Upper lobe of right lung (tissue), 1 donor: ENCODE measurements at regions not wholly inside any gene's neighbourhood (a gene's known extent, or its start where the extent isn't known, plus 50 kb on each side); places are given as distances from the start of the nearest gene placed in this dataset.

Experiments used
- ATAC-seq: fragments of 200-7000 bp; cut with Tn5 transposase; one replicate; pipeline ENCODE4 v1.9.1; 2020; ENCODE audit warnings: mild to moderate bottlenecking, moderate library complexity
- DNase-seq: peaks from one replicate; pipeline ENCODE4 v3.0.0-alpha.2; 2020
- H3K27ac ChIP-seq: fragments of 200-600 bp; one replicate; pipeline ENCODE4 v1.8.0; 2022
- H3K27me3 ChIP-seq: fragments of 200-600 bp; one replicate; pipeline ENCODE4 v1.8.0; 2022; ENCODE audit warnings: mild to moderate bottlenecking
- H3K36me3 ChIP-seq: fragments of 200-600 bp; one replicate; pipeline ENCODE4 v1.8.0; 2022
- H3K4me1 ChIP-seq: fragments of 200-600 bp; one replicate; pipeline ENCODE4 v1.8.0; 2022
- H3K4me3 ChIP-seq: fragments of 200-600 bp; one replicate; pipeline ENCODE4 v1.8.0; 2022; ENCODE audit warnings: mild to moderate bottlenecking
- H3K9me3 ChIP-seq: fragments of 200-600 bp; one replicate; pipeline ENCODE4 v1.8.0; 2022
- intact Hi-C: fragments of 100-400 bp; cut with DNase I; formaldehyde crosslinking; loops from one replicate; pipeline ENCODE4 v1.11.0; 2022
- TF ChIP-seq, protein P1 (sequence below): fragments of 200-600 bp; IDR thresholded peaks from one replicate; pipeline ENCODE4 v1.8.0; 2022; ENCODE audit warnings: antibody characterized with exemption
- donor health status: DM: no; HTN: yes; CAD: no; lungs with severe emphysema.

DNA sequence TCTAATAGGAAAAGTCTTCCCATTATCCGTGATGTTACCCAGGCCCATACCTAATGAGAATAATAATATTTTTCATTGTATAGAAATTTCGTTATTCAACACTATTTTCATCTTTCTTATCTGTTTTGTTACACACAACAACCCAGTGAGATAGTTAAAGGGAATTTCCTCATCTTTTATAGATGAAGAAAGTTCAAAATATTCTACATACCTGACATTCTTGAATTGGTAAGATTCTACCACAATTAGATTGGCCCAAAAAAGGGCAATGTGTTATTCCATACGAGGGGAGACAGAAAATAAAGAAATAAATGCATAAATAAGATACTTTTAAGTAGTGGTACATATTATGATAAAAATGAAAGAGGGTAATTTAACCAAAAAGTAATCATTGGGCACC lies 405.5 kb upstream of the ADAMTS5 start:
- TF ChIP-seq, protein P1, sequence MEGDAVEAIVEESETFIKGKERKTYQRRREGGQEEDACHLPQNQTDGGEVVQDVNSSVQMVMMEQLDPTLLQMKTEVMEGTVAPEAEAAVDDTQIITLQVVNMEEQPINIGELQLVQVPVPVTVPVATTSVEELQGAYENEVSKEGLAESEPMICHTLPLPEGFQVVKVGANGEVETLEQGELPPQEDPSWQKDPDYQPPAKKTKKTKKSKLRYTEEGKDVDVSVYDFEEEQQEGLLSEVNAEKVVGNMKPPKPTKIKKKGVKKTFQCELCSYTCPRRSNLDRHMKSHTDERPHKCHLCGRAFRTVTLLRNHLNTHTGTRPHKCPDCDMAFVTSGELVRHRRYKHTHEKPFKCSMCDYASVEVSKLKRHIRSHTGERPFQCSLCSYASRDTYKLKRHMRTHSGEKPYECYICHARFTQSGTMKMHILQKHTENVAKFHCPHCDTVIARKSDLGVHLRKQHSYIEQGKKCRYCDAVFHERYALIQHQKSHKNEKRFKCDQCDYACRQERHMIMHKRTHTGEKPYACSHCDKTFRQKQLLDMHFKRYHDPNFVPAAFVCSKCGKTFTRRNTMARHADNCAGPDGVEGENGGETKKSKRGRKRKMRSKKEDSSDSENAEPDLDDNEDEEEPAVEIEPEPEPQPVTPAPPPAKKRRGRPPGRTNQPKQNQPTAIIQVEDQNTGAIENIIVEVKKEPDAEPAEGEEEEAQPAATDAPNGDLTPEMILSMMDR, result no peak
- no peaks in the 10 kb centered on the region for H3K9me3 ChIP-seq
- intact Hi-C loops, result no loop called here

DNA sequence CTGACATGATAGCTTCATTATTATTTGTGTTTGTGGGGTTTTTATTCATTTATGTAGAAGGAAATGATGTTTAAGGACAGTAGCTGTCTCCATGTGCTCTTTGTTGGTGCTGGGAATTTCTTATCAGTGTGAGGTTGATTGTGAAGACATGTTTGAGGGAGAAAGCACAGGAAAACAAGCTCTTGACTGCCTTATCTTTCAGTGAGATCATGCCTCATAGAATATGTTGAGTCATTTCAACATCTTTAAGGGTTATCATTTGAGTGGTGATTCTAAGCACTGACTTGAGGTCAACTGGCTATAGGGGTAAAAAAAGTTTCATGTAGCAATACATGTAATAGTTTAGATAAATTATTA lies 405.1 kb upstream of the ADAMTS5 start:
- intact Hi-C loops, result no loop called here
- Histone ChIP-seq H3K4me1 (peaks cover 4% of the 10 kb centered on the region), H3K4me3 (no peak overlapping the region), H3K9me3 (no peaks in the 10 kb centered on the region), H3K27ac (no peak overlapping the region), H3K36me3 (no peaks in the 10 kb centered on the region), H3K27me3 (no peaks in the 10 kb centered on the region)
- no peak for DNase-seq
- TF ChIP-seq, protein P1, result no peak
- ATAC-seq, result no peak

More for the DNA sequence above, 405.5 kb upstream of the ADAMTS5 start:
- no peak for ATAC-seq
- DNase-seq, result no peak
- H3K4me1 ChIP-seq, result peaks cover 4% of the 10 kb centered on the region
- H3K4me3 ChIP-seq, result no peak overlapping the region
- no peak overlapping the region for H3K27ac ChIP-seq
- no peaks in the 10 kb centered on the region for H3K27me3 ChIP-seq
- no peaks in the 10 kb centered on the region for H3K36me3 ChIP-seq

DNA sequence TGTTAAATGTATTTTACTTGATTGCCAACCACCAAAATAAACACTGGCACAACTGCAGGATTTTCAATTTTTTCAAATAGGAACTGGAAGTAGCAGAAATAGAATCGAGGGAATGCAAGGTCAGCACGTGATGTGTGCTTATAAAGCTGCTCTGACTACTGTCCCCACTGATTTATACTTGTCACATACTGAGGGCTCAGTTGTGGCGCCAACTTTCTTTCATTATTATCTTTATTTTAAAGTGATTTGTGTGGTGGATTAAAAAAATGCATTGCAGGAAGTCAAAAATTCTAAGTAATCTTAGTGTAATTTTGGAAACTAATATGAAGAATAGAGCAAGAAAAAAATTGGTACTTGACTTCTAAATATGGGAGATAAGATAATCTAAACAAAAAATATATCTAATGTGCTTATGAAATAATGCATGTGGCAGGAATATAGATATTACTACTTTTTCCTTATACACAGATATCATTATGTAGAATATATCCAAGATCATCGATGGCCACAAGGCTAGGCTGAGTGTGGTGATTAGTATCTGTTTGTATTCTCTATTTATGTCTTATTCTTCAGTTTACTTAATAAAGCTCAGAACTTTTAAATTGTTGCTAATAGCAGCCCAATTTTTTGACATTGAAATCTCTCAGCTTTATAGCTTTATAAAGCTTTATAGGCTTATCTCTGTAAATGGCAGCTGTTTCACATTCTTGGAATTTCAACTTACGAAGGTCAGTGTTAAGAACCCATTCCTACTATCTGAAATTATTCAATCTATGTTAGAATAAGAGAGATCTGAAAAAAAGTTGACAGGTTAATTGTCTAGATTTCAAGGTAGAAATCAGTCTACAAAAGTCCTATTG lies 404.5 kb upstream of the ADAMTS5 start:
- TF ChIP-seq, protein P1, result no peak

DNA sequence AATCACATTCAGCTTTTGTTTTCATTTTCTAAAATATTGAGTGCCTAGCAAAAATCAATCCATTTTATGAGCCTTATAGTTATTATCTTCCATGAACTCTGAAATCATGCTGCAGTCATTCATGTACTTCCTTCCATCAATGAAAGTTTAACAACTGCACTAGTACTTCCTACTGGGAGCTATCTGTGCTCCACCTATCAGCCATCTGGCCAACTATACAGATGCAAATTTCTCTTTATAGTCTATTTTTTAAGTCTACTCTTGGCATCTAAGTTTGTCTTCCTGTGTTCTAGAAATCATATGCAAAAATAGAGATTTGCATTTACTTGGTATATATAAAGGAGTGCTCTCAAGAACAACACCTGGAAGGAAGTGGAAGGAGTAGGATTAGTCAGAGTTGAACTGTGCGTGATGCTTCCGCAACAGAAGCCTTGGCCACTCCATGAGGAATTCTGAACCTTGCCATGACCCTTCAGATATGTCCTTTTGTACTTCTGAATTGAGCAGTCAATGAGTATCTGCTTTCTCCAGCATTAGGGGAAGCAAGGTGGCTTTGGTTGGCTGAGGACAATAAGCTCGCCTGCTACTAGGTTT lies 403.2 kb upstream of the ADAMTS5 start:
- Histone ChIP-seq H3K36me3 (no peaks in the 10 kb centered on the region), H3K27me3 (no peaks in the 10 kb centered on the region), H3K4me1 (peaks cover 4% of the 10 kb centered on the region), H3K4me3 (no peak overlapping the region), H3K9me3 (no peaks in the 10 kb centered on the region), H3K27ac (no peak overlapping the region)
- intact Hi-C loops, result no loop called here
- DNase-seq (no peak), ATAC-seq (no peak)
- TF ChIP-seq, protein P1, result no peak

More for the DNA sequence above, 404.5 kb upstream of the ADAMTS5 start:
- H3K27ac ChIP-seq, result no peak overlapping the region
- no peak for ATAC-seq
- no peak overlapping the region for H3K4me3 ChIP-seq
- H3K9me3 ChIP-seq, result no peaks in the 10 kb centered on the region
- no peaks in the 10 kb centered on the region for H3K27me3 ChIP-seq
- no peak for DNase-seq
- intact Hi-C loops, result no loop called here
- peaks cover 4% of the 10 kb centered on the region for H3K4me1 ChIP-seq
- H3K36me3 ChIP-seq, result no peaks in the 10 kb centered on the region

DNA sequence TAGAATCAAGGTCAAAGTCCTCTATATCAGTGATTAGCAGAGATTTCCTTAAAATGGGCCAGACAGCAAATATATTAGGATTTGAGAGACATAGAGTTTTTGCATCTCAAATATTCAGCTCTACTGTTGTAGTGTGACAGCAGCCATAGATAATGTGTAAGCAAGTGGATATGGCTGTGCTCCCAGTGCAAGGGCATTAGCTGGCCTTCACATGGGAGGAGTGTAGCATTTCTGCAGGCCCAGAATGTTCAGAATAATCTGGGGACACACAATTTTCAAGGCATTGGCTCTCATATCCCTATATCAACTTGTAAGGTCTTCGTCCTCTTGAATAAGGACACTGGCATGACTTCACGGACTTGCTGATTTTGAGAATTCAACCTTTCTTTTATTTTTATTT lies 402.3 kb upstream of the ADAMTS5 start:
- Histone ChIP-seq H3K4me3 (no peak overlapping the region), H3K27ac (no peak overlapping the region), H3K36me3 (no peaks in the 10 kb centered on the region), H3K4me1 (peaks cover 4% of the 10 kb centered on the region), H3K9me3 (no peaks in the 10 kb centered on the region), H3K27me3 (no peaks in the 10 kb centered on the region)
- TF ChIP-seq, protein P1, result no peak
- no peak for ATAC-seq
- no peak for DNase-seq
- intact Hi-C loops, result no loop called here
